ENCODE measurements at regions not wholly inside any gene's neighbourhood (a gene's known extent, or its start where the extent isn't known, plus 50 kb on each side); places are given as distances from the start of the nearest gene placed in this dataset.

GRCh38 chr14:46464341-46464740, 187.2 kb downstream of the RPL10L start:
- TF ChIP-seq POLR2AphosphoS5 (IDR thresholded peaks at IDR 0.05): no peak
- no peak for TF ChIP-seq CTCF (IDR thresholded peaks at IDR 0.05)
- no peak for TF ChIP-seq EP300 (IDR thresholded peaks at IDR 0.05)
- TF ChIP-seq POLR2A (IDR thresholded peaks at IDR 0.05): no peak
